NCI-H1694 treated with DMSO at 0.1 percent for 48 hours (cell line): ENCODE measurements at regions not wholly inside any gene's neighbourhood (a gene's known extent, or its start where the extent isn't known, plus 50 kb on each side); places are given as distances from the start of the nearest gene placed in this dataset.

Experiments used
- DNase-seq: peaks from one replicate; lab custom pipeline; 2025; lab: John Stamatoyannopoulos, UW

- no peak for DNase-seq
Measured at GRCh38 chr14:31965735-31966598, 111.1 kb upstream of the ARHGAP5 start.

DNA sequence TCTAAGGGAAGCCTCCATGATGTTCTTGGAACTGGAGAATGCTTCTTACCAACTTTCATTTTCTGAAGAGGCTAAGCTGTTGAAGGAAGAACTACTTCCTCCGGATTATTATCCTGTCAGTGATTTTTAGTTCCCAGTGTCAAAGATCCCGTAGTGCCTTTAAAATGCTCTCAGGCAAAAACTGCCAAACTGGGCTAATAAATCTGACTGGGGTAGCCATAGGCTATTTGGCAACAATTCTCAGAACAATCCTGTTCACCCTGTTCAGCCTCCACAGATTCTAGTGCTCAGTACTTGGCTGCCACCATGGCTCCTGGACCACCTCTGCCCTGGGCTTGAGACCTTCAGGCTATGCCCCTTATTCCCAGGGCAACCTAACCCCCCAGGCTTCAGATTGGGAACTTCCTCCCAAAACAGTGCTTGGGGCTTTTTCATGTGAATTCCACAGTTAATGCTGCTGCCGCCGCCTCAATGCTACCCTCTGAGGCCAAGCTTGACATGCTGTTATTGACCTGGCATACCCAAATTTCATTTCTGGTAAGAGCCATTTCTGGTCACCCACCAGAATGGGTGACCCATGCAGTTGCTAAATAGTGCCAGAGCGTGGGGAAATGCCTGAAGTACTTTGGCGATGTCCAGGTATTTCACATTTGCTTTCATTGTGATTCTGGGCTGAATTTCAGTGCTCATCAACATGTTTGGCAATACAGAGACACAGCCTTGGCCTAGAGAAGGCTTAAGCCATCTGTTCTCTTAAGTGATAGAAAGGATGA lies 110.0 kb upstream of the ARHGAP5 start:
- peak; percentile 63 for DNase-seq

DNA sequence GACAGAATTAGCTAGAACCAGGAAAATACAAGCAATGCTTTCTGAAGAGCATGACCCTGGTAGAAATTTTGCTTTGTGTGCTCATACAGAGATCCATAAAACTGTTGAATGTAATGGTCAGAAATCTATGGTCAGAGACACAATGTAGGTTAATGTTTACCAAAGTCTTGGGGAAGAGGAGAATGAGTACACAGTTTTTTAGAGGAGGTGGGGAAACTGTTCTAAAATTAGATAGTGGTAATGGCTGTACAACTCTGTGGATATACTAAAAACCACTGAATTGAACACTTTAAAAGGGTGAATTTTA lies 109.5 kb upstream of the ARHGAP5 start:
- DNase-seq, result no peak

DNA sequence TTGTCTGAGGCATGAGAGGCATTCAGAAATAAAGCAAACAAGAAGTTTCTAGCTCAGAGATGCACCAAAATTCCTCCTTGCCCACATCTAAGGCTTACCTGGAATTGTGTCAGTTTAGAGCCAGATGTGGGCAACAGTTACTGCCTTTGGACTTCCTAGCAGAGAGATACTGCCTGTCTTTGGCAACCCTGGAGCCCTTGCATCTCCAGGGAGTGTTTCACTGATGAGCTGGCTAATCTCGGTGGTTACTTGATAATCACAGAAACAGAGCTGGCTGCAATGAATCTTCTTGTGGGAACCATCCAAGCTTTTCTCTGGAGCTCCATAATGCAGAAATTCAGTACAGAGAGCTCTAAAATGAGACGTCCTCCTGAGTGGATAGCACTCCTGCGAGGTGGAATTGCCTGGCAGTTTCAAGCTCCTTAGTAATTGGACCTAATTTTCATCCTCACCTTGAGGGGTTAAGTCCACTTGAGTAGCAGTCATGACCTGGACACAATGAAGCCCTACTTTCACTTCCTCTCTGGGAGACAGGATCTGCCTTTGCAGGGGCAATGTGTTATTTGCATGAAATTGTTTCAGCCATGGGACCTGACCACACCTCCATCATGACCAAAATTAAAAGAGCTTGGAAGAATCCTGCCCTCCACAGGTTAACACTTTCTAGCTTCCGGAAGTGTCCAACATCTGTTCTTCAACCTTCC lies 108.8 kb upstream of the ARHGAP5 start:
- no peak for DNase-seq

DNA sequence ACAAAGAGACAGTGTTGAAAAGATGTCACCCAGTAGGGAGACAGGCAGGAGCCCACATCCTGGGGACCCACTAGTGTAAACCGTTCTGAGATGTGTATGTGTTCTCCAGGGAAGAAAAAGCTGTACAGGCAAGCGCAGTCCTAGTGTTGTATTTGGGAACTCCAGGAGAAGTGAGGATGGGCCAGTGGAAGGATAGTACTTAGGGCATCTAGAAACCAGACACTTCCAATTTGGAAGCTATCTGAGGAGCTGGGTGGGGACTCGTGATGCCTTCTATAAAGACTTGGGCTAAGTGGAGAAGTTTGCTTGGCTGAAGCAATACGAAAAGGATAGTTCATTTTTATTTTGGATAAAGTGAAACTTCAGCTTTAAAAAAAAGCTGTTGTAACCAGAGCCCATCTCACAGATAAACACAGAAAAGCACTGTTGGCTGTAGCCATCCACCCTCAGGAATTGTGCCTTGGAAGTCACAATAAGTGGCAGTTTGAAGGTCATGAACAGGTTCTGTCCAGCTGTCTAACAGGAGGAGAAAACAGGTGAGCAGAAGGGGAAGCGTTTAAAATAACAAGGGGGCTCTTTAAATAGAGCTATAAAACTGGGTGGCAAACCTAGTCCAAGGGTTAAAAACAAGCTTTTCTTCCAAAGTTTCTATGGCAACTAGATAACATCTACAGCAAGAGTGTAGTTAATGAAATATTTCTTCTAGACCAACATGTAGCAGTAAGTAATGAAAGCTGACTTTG lies 108.0 kb upstream of the ARHGAP5 start:
- DNase-seq, result no peak

GRCh38 chr14:31969699-31970240 lies 107.3 kb upstream of the ARHGAP5 start:
- DNase-seq, result no peak

DNA sequence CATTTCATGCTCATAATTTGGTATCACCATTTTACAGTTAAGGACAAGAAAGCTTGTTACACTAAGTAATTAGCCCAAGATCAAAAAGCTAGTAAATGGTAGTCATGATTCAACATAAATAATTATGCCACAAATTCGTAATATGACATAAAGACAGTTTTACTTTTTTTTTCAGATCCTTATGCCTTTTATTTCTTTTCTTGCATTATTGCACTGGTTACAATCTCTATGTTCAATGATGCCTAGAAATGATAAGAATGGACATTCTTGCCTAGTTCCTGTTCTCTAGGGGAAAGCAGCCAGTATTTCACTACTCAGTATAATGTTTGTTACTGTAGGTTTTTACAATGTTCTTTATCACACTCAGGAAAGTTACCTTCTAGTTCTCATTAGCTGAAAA lies 106.4 kb upstream of the ARHGAP5 start:
- DNase-seq, result no peak

DNA sequence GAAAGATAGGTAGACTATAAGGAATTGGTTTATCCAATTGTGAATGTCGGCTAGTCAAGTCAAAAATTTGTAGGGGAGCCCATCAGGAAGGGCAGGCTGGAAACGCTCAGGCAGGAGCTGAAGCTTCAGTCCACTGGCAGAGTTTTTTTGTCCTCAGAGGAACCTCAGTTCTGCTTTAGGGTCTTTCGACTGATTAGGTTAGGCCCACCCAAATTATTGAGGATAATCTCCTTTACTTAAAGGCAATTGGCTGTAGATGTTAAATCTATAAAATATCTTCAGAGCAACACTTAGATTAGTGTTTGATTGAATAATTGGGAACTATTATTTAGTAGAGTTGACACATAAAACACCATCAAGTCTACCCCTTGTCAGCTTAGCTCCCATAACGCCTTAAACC lies 105.5 kb upstream of the ARHGAP5 start:
- DNase-seq, result no peak

DNA sequence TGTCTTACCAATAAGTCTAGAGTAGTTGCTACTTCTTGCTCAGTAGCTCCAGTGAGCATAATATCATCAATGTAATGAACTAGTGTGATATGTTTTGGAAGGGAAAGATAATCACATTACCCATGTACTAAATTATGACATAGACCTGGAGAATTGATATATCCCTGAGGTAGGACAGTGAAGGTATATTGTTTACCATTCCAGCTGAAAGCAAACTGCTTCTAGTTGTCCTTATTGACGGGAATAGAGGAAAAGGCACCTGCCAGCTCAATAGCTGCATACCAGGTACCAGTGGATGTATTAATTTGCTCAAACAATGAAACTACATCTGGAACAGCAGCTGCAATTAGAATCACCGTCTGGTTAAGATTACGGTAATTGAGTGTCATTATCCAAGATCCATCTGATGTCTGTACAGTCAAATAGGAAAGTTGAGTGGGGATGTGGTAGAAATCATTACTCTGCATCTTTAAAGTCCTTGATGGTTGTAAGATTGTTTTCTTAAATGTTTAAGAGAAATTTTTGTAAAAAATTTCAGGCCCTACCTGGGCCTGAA lies 100.0 kb upstream of the ARHGAP5 start:
- DNase-seq, result no peak

GRCh38 chr14:31978423-31978822 lies 98.7 kb upstream of the ARHGAP5 start:
- no peak for DNase-seq

GRCh38 chr14:31982642-31983041 lies 94.5 kb upstream of the ARHGAP5 start:
- DNase-seq, result no peak

GRCh38 chr14:31986405-31986804 lies 90.7 kb upstream of the ARHGAP5 start:
- DNase-seq, result no peak

- no peak for DNase-seq
Measured at GRCh38 chr14:31987721-31988120, 89.4 kb upstream of the ARHGAP5 start.

DNA sequence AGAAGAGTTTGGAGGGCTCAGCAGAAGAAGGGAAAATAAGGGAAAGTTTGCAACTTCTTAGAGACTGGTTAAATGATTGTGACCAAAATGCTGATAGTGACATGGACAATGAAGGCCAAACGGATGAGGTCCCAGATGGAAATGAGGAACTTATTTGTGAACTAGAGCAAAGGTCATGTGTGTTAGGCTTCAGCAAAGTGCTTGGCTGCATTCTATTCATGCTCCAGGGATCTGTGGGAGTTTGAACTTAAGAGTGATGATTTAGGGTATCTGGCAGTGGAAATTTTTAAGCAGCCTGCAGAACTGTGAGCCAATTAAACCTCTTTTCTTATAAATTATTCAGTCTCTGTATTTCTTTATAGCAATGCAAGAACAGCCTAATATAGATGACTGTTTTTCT lies 88.9 kb upstream of the ARHGAP5 start:
- DNase-seq, result no peak

DNA sequence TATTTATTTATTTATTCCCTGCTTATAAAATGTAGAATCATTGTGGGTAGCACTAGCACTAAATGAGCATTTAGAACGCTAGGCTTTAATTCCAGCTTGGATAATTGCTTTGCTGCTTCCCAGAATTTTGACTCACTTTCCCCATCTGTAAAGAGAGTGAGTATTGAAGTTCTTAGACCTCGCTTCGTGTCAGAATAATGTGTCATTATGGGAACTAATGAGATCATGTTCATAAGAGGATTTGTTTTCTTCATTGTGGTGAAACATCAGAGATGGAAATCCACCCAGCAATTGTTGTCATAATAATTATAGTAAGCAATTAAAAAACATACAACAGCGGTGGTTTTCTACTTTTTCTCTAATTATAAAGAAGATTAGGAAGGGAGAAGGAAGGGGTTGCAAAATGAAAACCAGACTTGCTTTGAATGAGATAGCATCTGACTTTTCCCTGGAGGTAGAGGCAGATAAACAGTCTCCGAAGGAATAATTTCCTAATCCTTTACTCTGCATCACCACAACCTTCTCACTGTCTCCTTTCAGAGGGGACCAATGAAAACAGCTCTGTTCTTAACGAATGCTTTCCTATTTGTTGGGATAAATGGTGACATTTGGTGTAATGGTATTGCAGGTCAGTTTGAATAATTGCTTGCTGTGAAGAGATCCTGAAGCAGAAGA lies 86.8 kb upstream of the ARHGAP5 start:
- no peak for DNase-seq

DNA sequence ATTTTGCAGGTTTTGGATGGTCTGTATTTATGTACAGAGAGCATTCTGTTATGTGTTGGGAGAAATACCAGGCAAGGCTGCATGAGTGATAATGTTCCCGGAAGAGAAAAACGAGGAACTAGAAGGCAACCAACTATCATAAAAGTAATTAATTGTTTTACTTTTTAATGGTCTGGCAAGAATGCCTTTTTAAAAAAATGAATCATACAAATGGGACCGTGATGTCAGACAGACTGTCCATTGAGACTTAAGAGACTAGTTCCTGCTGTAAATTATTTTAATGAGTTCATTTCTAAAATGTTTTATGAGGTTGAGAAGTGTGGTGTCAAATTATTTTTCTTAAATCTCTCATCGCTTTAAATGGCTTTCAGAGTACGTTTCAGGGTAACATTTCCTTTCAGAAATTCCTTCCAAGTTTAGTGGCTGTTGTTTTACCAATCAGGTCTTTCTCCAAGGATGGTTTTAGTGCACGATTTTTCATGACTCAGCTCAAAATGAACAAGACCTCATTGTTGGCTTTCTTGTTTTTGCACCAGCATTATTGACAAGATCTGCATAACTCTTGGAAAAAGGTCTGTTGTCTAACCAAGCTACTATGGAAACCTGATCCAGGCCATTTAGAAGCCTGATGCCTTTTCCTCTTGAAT lies 86.1 kb upstream of the ARHGAP5 start:
- DNase-seq, result no peak

DNA sequence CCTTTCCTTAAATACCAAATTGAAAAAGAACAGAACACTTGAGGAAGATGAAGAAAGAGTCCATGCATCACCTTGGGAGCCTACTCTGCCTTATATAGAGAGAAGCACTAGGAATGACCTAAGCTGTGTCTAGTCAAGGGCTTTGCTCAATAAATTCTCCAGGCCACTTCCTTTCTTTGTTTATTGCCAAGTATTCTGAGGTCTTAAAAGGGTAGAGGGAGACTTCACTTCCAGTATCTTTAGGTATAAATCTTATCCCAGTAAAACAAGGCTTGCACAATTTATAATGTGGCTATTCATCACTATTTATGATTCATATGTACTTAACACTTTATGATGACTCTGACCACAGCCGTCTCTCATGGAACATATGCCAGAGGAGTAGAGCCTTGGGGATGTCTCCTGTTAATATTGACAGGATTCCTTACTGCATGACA lies 85.1 kb upstream of the ARHGAP5 start:
- no peak for DNase-seq

GRCh38 chr14:31993521-31993951 lies 83.6 kb upstream of the ARHGAP5 start:
- no peak for DNase-seq

DNA sequence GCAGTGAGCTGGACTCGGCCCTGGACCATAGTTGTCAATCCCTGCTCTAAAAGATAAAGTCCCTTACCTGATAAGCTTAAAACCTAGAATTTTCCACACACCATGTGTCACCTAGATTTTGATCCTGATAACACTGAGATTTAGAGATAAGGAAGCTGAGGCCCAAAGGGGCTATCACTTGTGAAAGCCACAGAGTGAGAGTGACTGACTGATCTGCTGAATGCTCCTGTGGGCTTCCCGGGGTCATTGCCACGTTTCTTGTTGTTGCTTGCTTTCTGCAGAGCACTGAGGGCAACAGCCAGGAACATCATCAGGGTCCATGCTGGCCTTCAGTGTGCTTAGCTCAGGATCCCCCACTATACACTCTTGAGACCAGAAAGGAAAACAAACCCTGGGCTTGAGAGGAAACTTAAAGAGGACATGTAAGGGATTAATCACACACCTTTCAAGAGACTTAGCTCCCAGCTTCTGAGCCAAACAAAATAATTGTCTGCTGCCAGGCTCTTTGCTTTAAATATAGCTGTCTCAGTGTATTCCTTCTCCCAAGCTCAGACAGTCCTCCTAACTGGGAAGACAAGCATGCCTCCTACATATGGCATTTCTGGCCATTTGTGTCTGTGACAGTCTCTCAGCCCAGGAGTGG lies 82.6 kb upstream of the ARHGAP5 start:
- no peak for DNase-seq

GRCh38 chr14:32003585-32003984 lies 73.5 kb upstream of the ARHGAP5 start:
- no peak for DNase-seq
